Activated CD4-positive, alpha-beta T cell treated with anti-CD3 and anti-CD28 coated beads, Interleukin-2, amount 10 ng/mL, durations not matched to agents 24 days and 14 days (primary cell): ENCODE measurements at regions not wholly inside any gene's neighbourhood (a gene's known extent, or its start where the extent isn't known, plus 50 kb on each side); places are given as distances from the start of the nearest gene placed in this dataset.

ENCODE experiments used
- DNase-seq: peaks from one replicate; pipeline ENCODE4 v3.0.0; 2022
- H3K27ac Mint-ChIP-seq: one replicate; pipeline ENCODE4 v1.8.0; 2022; ENCODE audit warnings: mild to moderate bottlenecking, mixed read lengths
- H3K27me3 Mint-ChIP-seq: one replicate; pipeline ENCODE4 v1.8.0; 2022; ENCODE audit warnings: mixed read lengths
- H3K36me3 Mint-ChIP-seq: one replicate; pipeline ENCODE4 v1.8.0; 2022; ENCODE audit warnings: low read depth, mild to moderate bottlenecking, mixed read lengths
- H3K4me1 Mint-ChIP-seq: one replicate; pipeline ENCODE4 v1.8.0; 2021; ENCODE audit warnings: mixed read lengths
- H3K4me3 Mint-ChIP-seq: one replicate; pipeline ENCODE4 v1.8.0; 2022; ENCODE audit warnings: mild to moderate bottlenecking, moderate library complexity, mixed read lengths
- H3K9me3 Mint-ChIP-seq: one replicate; pipeline ENCODE4 v1.8.0; 2021; ENCODE audit warnings: mixed read lengths
- intact Hi-C: fragments of 100-400 bp; cut with micrococcal nuclease; formaldehyde crosslinking; loops from one replicate; pipeline ENCODE4 v1.15.1; 2023

DNA sequence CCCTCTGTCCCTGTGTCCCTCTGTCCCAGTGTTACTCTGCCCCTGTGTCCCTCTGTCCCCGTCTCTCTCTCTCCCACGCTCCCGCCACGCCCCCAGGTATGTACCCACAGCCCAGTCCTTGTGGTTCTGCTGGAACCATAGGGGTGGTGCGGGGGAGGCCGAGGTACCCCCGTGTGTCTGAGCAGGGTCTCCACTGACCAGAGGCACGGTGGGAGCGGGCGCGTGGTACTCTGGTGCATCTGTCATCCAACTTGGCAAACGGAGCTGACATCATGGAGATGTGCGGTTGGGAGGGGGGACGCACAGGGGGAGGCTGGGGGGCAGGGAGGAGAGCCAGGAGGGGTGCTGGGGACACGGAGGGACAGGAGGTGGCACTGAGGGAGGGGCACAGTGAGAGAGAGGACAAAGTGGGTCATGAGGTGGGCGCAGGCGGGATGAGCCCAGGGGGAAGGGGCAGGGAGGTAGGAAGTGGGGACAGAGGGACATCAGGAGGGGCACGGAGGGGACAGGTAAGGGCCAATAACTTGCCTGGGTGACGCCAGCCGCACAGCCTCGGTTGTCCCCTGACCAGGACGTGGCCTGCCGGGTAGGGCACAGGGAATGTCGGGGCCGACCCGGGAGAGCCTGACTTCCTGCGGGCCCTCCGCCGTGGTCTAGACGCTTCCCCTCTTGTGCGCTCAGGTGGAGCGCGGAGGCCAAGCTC is 163.6 kb upstream of the PDE10A start:
- DNase-seq: no peak
- Mint-ChIP-seq H3K36me3 (no peaks in the 10 kb centered on the region), H3K27me3 (peaks cover 2% of the 10 kb centered on the region), H3K4me3 (no peak overlapping the region), H3K27ac (no peak overlapping the region), H3K4me1 (peaks cover under 1% of the 10 kb centered on the region), H3K9me3 (no peaks in the 10 kb centered on the region)
- intact Hi-C loops: no loop called here

DNA sequence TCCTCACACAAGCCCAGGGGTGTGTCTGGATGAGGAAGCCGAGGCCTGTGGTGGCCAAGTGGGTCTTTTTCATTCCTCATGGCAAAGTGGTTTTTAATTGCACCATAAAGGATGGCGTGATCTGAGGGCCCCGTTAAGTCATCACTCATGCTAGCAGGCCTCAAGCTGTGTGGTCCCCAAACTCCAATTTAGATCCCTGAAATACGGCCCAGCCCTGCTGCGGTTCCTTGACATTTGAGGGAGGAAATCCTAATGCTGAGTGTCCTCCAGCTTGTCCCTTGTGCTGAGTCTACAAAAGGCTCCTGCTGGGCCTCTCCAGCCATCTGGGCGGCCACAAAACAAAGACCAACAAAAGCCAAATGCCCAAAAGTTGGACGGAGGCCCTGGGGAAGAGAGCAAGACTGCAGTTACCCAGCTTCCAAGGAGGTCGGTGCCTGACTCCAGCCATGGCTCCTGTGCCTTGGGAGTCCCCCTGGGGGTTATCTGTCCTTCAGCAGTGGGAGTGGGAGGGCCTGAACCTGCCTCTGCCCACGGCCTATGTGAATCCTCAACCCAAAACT is 162.3 kb upstream of the PDE10A start:
- Mint-ChIP-seq H3K4me1 (no peaks in the 10 kb centered on the region), H3K9me3 (no peaks in the 10 kb centered on the region), H3K4me3 (no peak overlapping the region), H3K27me3 (peaks cover 6% of the 10 kb centered on the region), H3K27ac (no peak overlapping the region), H3K36me3 (no peaks in the 10 kb centered on the region)
- DNase-seq: no peak
- intact Hi-C loops: no loop called here

DNA sequence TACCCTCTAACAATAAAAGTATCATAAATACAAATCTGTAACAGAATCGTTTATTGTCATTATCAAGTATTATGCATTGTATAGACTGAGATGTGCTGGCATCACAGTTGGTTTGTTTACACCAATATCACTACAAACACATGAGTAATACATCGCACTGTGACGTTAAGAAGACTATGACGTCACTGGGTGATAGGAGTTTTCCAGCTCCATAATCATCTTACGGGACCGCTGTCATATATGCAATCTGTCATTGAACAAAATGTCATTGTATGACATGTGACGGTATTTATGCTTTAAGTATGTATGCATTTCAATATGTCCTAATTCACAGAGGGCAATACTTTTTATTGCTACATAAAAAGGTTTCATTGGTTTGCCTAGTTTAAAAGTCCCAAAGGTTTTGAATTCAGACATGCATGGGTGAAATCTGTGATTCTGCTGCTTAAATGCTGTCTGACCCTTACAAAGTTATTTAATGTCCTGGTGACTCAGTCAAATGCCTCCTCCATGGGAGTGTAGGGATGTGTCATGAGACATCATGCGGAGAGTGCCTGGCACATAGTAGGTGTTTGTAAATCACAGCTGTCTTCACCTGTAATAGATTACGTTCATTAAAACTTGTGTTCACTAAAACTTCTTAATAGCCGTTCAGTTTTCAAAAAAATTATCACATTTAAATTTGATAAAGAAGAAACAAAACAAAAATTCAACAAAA is 160.7 kb upstream of the PDE10A start:
- Mint-ChIP-seq H3K4me1 (no peaks in the 10 kb centered on the region), H3K36me3 (no peaks in the 10 kb centered on the region), H3K4me3 (no peak overlapping the region), H3K9me3 (no peaks in the 10 kb centered on the region), H3K27ac (no peak overlapping the region), H3K27me3 (peaks cover 15% of the 10 kb centered on the region)
- intact Hi-C loops: no loop called here
- DNase-seq: no peak

DNA sequence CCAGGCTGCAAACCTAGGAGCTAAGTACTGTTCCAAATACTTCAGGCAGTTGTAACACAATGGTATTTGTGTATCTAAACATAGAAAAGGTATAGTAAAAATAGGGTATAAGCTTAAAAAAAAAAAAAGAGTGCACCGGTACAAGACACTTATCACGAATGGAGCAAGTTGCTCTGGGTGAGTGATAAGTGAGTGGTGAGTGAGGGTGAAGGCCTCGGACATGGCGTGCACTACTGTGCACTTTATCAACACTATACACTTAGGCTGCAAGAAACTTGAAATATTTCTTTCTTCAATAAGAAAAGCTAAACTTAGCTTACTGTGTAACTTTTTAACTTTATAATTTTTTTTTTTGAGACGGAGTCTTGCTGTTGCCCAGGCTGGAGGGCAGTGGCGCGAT is 159.5 kb upstream of the PDE10A start:
- peaks cover 22% of the 10 kb centered on the region for H3K27me3 Mint-ChIP-seq
- H3K27ac Mint-ChIP-seq: no peak overlapping the region
- intact Hi-C loops: no loop called here
- H3K36me3 Mint-ChIP-seq: no peaks in the 10 kb centered on the region
- no peak for DNase-seq
- H3K4me3 Mint-ChIP-seq: no peak overlapping the region
- H3K4me1 Mint-ChIP-seq: no peaks in the 10 kb centered on the region
- H3K9me3 Mint-ChIP-seq: no peaks in the 10 kb centered on the region

DNA sequence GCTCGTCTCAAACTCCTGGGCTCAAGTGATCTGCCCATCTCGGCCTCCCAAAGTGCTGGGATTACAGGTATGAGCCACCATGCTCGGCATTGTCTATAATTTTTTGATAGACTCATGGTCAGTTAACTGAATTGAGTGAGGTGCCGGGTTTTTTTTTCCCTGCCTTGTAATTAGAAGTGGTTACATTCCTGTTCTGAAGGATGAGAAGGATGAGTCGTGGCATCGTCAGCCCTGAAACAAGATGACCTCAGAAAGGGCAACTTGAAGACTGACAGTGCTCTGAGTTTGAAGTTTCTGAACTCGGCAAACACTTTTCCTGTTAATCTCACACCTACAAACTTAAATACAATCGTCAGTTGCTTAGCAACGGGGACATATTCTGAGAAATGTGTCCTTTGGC is 158.7 kb upstream of the PDE10A start:
- intact Hi-C loops: no loop called here
- H3K27ac Mint-ChIP-seq: no peak overlapping the region
- no peak for DNase-seq
- H3K36me3 Mint-ChIP-seq: no peaks in the 10 kb centered on the region
- no peaks in the 10 kb centered on the region for H3K9me3 Mint-ChIP-seq
- no peaks in the 10 kb centered on the region for H3K4me1 Mint-ChIP-seq
- peaks cover 22% of the 10 kb centered on the region for H3K27me3 Mint-ChIP-seq
- no peak overlapping the region for H3K4me3 Mint-ChIP-seq

DNA sequence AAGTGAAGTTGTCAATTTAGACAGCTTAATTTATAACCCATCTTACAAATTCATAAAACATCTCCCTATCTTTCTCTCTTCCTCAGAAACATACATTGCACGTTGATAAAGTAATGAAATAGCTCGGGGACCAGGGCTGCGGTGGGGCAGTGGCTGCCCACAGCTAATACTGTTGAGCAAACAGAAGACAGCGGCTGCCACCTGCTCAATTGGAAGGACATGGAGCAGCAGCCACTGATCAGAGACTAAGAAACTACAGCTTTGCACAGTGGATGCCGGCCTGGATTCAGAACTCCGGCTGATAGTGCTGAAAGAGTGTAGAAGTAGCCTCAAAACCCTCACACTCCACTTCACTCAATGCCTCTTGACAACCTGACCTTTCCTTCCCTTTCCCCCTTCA is 157.9 kb upstream of the PDE10A start:
- Mint-ChIP-seq H3K27ac (no peak overlapping the region), H3K27me3 (peaks cover 22% of the 10 kb centered on the region), H3K36me3 (no peaks in the 10 kb centered on the region), H3K4me3 (no peak overlapping the region), H3K4me1 (no peaks in the 10 kb centered on the region), H3K9me3 (no peaks in the 10 kb centered on the region)
- intact Hi-C loops: no loop called here
- no peak for DNase-seq

DNA sequence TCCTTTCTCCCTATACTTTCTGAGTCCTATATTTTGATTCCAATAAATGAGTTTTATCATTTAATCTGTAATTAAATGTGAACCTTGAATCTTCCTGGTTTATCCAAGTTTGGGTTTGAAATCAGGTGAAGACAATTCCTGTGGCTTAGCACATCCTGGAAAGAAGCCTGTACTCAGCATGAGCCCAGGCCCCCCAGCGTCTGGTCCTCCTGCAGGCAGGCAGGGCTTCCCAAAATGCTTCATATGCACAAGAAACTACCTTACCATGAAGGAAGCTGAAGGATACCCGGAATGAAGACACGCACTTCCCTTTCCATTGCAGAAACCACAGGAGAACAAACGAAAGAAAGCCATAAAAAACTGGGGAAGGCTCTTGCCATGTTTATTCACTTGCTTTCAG is 157.4 kb upstream of the PDE10A start:
- peaks cover 22% of the 10 kb centered on the region for H3K27me3 Mint-ChIP-seq
- no peak for DNase-seq
- H3K4me3 Mint-ChIP-seq: no peak overlapping the region
- H3K9me3 Mint-ChIP-seq: no peaks in the 10 kb centered on the region
- H3K27ac Mint-ChIP-seq: no peak overlapping the region
- intact Hi-C loops: no loop called here
- no peaks in the 10 kb centered on the region for H3K36me3 Mint-ChIP-seq
- H3K4me1 Mint-ChIP-seq: no peaks in the 10 kb centered on the region

DNA sequence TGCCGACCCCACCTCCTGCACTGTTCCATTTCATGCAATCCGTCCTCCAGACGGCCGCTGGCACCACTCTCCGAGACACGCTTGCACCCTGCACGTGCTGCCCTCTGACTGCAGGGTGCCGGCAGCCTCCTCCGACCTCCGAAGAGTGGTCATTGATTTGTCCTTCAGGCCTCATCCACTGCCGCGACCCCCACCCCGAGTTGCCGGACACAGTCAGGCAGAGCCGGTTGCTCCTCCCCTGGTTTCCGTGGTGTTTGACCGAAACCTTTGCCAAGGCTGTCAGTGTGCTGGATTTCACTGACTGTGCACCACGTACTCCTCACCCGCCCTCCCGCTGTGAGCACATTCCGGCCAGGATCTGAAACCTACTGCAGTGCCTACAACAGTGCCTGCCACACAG is 156.4 kb upstream of the PDE10A start:
- no peak overlapping the region for H3K27ac Mint-ChIP-seq
- no peak overlapping the region for H3K4me3 Mint-ChIP-seq
- H3K4me1 Mint-ChIP-seq: no peaks in the 10 kb centered on the region
- intact Hi-C loops: no loop called here
- H3K27me3 Mint-ChIP-seq: peaks cover 24% of the 10 kb centered on the region
- DNase-seq: no peak
- H3K9me3 Mint-ChIP-seq: no peaks in the 10 kb centered on the region
- no peaks in the 10 kb centered on the region for H3K36me3 Mint-ChIP-seq

DNA sequence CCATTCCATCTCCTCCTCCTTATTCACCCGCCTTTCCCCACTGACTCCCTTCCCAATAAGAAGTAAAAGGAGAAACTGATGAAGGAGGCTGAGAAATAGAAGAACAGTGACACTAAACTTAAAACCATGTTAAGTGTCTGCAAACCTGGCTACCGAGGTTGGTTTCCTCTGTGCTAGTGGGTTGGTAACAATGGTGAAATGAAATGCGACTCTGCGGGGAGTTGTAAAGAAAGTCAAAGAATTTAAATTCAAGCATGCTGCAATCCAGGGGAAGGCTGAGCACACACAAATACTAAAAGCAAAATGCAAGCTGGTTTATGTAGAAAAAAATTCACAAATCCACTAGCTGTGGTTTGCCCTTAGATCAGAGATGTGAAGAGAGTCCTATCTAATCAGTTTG is 155.2 kb upstream of the PDE10A start:
- Mint-ChIP-seq H3K4me3 (no peak overlapping the region), H3K27me3 (peaks cover 24% of the 10 kb centered on the region), H3K27ac (no peak overlapping the region), H3K9me3 (no peaks in the 10 kb centered on the region), H3K4me1 (no peaks in the 10 kb centered on the region), H3K36me3 (no peaks in the 10 kb centered on the region)
- intact Hi-C loops: no loop called here
- no peak for DNase-seq

DNA sequence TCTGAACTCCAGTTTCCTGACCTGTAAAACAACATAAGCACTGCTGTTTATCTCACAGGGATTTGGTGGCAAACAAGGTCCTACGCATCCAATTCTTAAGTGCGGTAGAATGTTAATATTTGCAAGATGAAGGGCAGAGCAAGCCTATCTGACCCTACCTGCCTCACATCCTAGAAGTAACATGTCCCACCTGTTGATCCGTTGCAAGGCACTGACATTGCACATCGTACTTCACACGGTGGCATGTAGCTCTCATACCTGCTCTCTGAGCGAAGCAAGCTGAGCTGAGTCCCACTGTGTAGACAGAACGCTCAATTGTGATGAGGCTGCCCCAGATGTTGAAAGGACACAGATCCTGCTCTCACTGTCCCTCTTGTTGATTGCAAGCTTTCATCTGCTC is 154.7 kb upstream of the PDE10A start:
- intact Hi-C loops: no loop called here
- no peak overlapping the region for H3K4me3 Mint-ChIP-seq
- H3K4me1 Mint-ChIP-seq: no peaks in the 10 kb centered on the region

DNA sequence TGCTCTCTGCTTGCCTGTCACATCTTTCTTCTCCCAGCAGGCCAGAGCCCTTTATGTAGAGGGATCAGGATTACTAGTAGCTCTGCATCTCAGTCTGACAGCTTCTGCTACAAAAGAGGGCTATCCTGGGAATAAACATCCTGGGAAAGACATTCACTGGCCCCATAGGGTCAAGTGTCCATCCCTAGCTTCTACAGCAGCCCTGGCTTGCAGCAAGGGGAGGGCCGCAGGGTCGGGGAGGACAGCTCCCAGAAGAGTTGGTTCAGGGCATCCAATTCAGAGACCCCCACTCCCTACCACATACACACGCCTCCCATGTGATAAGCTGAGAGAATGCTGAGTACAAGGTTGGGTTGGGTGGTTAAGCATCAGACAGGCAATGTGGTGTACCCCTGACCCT is 154.1 kb upstream of the PDE10A start:
- no peak for DNase-seq
- Mint-ChIP-seq H3K4me3 (no peak overlapping the region), H3K27ac (no peak overlapping the region), H3K4me1 (no peaks in the 10 kb centered on the region), H3K27me3 (peaks cover 24% of the 10 kb centered on the region), H3K36me3 (no peaks in the 10 kb centered on the region), H3K9me3 (no peaks in the 10 kb centered on the region)
- intact Hi-C loops: no loop called here

More for the DNA sequence above, 154.7 kb upstream of the PDE10A start:
- no peak for DNase-seq
- peaks cover 24% of the 10 kb centered on the region for H3K27me3 Mint-ChIP-seq
- H3K9me3 Mint-ChIP-seq: no peaks in the 10 kb centered on the region
- no peaks in the 10 kb centered on the region for H3K36me3 Mint-ChIP-seq
- no peak overlapping the region for H3K27ac Mint-ChIP-seq

DNA sequence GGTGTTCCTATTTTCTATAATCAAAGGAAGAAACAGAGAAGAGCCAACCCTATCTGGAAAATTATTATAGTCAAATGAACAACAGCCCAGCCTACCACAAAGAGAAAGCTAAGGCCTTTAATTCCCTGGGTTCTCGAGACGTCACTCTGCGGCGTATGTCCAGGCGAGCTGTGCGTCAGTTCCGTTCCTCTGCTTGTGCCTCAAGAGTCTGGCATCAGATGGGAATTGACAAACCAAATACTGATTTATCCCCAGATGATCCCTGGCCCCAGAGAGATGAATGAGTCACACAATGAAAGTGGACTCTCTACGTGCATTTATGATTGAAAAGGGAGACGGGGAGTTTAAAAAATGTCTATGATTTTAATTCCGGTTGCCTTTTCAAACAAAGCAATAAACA is 151.6 kb upstream of the PDE10A start:
- no peak for DNase-seq
- no peak overlapping the region for H3K27ac Mint-ChIP-seq
- peaks cover 16% of the 10 kb centered on the region for H3K27me3 Mint-ChIP-seq
- no peaks in the 10 kb centered on the region for H3K36me3 Mint-ChIP-seq
- intact Hi-C loops: no loop called here
- no peak overlapping the region for H3K4me3 Mint-ChIP-seq
- no peaks in the 10 kb centered on the region for H3K4me1 Mint-ChIP-seq
- H3K9me3 Mint-ChIP-seq: no peaks in the 10 kb centered on the region

DNA sequence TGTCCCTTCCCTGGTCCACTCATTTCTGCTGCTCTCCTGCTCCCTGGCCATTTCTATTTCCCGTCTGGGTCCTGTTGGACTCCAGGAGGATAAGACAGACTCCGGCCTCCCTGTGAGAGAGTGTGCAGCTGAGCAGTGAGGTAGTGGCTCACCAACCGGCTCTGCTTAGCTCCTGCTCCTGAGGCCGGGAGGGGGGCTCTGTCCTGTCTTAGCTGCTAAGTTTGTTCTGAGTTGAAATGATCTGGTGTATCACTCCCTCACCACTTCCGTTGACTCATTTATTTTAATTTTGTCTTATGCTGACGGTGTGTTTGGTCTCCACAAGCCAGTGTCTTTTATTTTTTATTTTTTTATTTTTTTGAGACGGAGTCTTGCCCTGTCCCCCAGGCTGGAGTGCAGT is 148.5 kb upstream of the PDE10A start:
- H3K27ac Mint-ChIP-seq: no peak overlapping the region
- no peaks in the 10 kb centered on the region for H3K9me3 Mint-ChIP-seq
- no peak overlapping the region for H3K4me3 Mint-ChIP-seq
- H3K27me3 Mint-ChIP-seq: peaks cover 4% of the 10 kb centered on the region
- H3K36me3 Mint-ChIP-seq: no peaks in the 10 kb centered on the region
- no peaks in the 10 kb centered on the region for H3K4me1 Mint-ChIP-seq
- intact Hi-C loops: no loop called here
- DNase-seq: no peak

DNA sequence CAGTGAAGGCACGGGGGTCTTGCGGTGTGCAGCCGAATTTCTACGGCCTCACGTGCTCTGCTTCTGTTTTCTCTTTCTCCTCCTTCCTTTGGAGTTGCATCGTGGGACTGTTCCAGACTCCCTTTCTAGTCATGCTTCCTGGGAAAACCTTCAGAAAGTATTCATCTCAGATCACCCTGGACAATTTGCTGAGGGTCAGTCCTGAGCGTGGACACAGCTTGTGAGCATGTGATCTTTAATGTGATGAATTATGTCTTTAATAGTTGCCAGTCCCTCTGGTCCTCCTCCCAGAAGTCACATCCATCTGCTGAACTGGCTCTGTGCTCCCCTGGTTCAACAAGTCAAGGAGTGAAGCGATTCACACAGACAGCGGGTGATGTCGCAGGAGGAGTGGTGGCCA is 145.0 kb upstream of the PDE10A start:
- H3K27me3 Mint-ChIP-seq: peaks cover 19% of the 10 kb centered on the region
- DNase-seq: no peak
- no peaks in the 10 kb centered on the region for H3K36me3 Mint-ChIP-seq

More for the DNA sequence above, 145.0 kb upstream of the PDE10A start:
- no peaks in the 10 kb centered on the region for H3K9me3 Mint-ChIP-seq
- H3K4me1 Mint-ChIP-seq: no peaks in the 10 kb centered on the region
- H3K4me3 Mint-ChIP-seq: no peak overlapping the region
- intact Hi-C loops: no loop called here
- H3K27ac Mint-ChIP-seq: no peak overlapping the region
